Testis (tissue), 2 donors: ENCODE measurements at regions not wholly inside any gene's neighbourhood (a gene's known extent, or its start where the extent isn't known, plus 50 kb on each side); places are given as distances from the start of the nearest gene placed in this dataset.

ENCODE experiments used
- DNase-seq: peaks from one replicate; pipeline ENCODE4 v3.0.0-alpha.2; 2019
- H3K27ac ChIP-seq, 2 donors: fragments of 200-600 bp; sonication (generic); one replicate each; pipeline ENCODE4 v1.5.1; 2019
- H3K27me3 ChIP-seq: fragments of 200-600 bp; sonication (generic); one replicate; pipeline ENCODE4 v1.5.1; 2019
- H3K36me3 ChIP-seq: fragments of 200-600 bp; sonication (generic); one replicate; pipeline ENCODE4 v1.5.1; 2017; ENCODE audit warnings: low read depth; ENCODE audit errors: missing control alignments
- H3K4me1 ChIP-seq: fragments of 200-600 bp; sonication (generic); one replicate; pipeline ENCODE4 v1.5.1; 2019
- H3K4me3 ChIP-seq, 2 donors: fragments of 200-600 bp; sonication (generic); one replicate each; pipeline ENCODE4 v1.5.1; 2017 to 2019
- H3K9me3 ChIP-seq: fragments of 200-600 bp; sonication (generic); one replicate; pipeline ENCODE4 v1.5.1; 2017
- POLR2A ChIP-seq: fragments of 450-650 bp; IDR thresholded peaks from one replicate; pipeline ENCODE4 v1.6.1; 2017; ENCODE audit warnings: antibody characterized with exemption, mild to moderate bottlenecking, moderate library complexity
- WGBS, 2 donors: methylation state at CpG; one replicate each; pipeline ENCODE4 v1.1.5; 2018; 5-methylcytosine and 5-hydroxymethylcytosine counted together
- intact Hi-C: fragments of 100-400 bp; cut with DNase I; formaldehyde crosslinking; loops from one replicate; pipeline ENCODE4 v1.15.1; 2023; ENCODE audit warnings: low total_unique reads
- TF ChIP-seq, protein P1 (sequence below), 3 experiments: fragments of 450-650 bp in 2 of 3; fragments of 200-600 bp in 1 of 3; sonication (generic) in 1 of 3; IDR thresholded peaks; one replicate each; pipeline ENCODE4 v1.5.1; 2016 to 2019; ENCODE audit warnings: antibody characterized with exemption in 3 of 3, mild to moderate bottlenecking in 2 of 3, moderate library complexity in 1 of 3

DNA sequence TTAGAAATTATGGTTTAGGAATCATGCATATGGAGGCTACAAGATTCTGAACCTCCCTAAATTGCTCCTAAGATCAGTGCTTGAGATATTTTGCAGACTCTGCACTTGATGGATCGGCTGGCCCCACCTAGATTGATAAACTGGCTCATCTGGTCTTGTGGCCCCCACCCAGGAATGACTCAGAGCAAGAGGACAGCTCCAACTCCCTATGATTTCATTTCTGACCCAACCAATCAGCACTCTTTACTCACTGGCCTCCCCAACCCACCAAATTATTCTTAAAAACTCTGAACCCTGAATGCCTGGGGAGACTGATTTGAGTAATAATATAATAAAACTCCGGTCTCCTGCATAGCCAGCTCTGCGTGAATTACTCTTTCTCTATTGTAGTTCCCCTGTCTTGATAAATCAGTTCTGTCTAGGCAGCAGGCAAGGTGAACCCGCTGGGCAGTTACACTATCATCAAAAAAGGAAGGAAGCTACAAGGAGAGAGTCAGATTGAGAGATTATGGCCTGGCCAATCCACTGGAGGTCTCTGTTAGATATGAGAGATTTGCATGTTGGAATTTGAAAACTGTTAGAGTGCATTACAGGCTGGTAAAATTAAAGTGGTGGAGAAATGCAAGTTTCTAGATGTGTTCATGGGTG lies 245.8 kb downstream of the CSNK2A3 start:
- Histone ChIP-seq H3K9me3 (no peaks in the 10 kb centered on the region), H3K4me1 (no peaks in the 10 kb centered on the region), H3K27ac (no peak overlapping the region), H3K27me3 (no peaks in the 10 kb centered on the region), H3K4me3 (no peak overlapping the region), H3K36me3 (no peaks in the 10 kb centered on the region)
- no peak for DNase-seq
- WGBS, 2 donors = 90% methylated on average over 4 of the region's 4 CpGs
- intact Hi-C loops = no loop called here
- no peak for TF ChIP-seq POLR2A
- TF ChIP-seq, protein P1, sequence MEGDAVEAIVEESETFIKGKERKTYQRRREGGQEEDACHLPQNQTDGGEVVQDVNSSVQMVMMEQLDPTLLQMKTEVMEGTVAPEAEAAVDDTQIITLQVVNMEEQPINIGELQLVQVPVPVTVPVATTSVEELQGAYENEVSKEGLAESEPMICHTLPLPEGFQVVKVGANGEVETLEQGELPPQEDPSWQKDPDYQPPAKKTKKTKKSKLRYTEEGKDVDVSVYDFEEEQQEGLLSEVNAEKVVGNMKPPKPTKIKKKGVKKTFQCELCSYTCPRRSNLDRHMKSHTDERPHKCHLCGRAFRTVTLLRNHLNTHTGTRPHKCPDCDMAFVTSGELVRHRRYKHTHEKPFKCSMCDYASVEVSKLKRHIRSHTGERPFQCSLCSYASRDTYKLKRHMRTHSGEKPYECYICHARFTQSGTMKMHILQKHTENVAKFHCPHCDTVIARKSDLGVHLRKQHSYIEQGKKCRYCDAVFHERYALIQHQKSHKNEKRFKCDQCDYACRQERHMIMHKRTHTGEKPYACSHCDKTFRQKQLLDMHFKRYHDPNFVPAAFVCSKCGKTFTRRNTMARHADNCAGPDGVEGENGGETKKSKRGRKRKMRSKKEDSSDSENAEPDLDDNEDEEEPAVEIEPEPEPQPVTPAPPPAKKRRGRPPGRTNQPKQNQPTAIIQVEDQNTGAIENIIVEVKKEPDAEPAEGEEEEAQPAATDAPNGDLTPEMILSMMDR (IDR thresholded peaks at IDR 0.05) = no peak

DNA sequence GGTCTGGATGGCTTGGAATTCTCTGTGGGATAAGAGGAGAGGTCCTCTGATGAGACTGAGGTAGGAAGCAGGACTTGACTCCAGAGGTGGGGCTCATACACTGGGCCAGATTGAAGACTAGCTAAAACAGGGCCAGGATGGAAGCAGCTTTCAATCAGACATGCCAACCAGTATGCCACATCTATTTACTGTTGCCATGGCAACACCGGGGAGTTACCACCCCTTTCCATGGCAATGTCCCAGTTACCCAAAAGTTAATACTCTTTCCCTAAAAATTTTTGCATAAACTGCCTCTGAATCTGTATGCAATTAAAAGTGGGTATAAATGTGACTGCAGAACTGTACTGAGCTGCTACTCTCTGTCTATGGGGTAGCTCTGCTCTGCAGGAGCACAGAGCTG lies 247.5 kb upstream of the ZBED5 start:
- H3K36me3 ChIP-seq = no peaks in the 10 kb centered on the region
- WGBS, 2 donors = 89 to 96% methylated on average over 1 of the region's 1 CpG
- no peak for DNase-seq
- TF ChIP-seq, protein P1 (IDR thresholded peaks at IDR 0.05) = no peak
- TF ChIP-seq POLR2A = no peak
- H3K9me3 ChIP-seq = no peaks in the 10 kb centered on the region
- H3K27me3 ChIP-seq = no peaks in the 10 kb centered on the region
- H3K27ac ChIP-seq = no peak overlapping the region
- intact Hi-C loops = no loop called here
- no peaks in the 10 kb centered on the region for H3K4me1 ChIP-seq
- no peak overlapping the region for H3K4me3 ChIP-seq

DNA sequence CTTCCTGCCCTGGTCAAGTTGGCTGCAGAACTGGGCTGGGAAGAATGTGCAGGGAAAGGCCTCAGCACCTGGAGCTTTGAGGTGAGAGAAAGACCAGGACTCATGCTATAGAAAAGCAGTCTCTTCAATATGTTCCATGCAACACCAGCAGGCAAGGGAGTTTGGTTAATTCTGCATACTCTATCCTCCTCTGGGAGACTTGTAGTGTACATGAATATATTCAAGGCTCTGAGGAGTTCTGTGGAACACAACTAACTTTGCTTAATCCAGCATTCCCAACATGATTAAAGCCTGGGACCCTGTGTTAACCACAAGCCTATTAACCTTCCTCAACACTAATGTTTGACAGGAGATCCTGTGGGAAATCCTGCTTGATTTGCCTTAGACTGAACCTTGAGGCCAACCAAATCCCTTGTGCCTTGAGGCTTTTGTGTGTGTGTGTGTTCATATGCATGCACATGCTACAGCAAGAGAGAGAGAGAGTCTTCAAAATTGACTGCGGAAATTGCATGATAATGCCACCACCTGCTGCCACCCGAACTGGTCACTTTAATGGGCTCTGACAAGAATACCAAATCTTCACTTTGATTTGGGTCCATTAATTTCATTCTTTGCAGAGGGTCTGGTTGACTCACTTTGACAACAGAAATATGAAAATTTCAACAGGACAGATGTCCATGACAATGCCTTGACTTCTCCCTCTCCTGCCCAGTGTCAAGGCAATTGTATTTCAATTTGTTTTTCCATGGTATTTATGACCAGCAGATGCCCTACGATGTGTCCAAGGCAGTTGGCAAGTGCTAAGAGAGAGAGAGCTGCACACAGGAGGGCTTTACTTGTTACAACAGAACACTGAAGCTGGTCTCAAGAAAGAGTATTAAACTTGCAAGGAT lies 238.2 kb upstream of the ZBED5 start:
- Histone ChIP-seq H3K4me3 (no peak overlapping the region), H3K27ac (no peak overlapping the region), H3K4me1 (no peaks in the 10 kb centered on the region), H3K27me3 (no peaks in the 10 kb centered on the region), H3K9me3 (no peaks in the 10 kb centered on the region), H3K36me3 (no peaks in the 10 kb centered on the region)
- 66 to 90% methylated on average over 3 of the region's 3 CpGs for WGBS, 2 donors
- DNase-seq = no peak
- intact Hi-C loops = no loop called here
- no peak for TF ChIP-seq POLR2A
- TF ChIP-seq, protein P1 (IDR thresholded peaks at IDR 0.05) = no peak

DNA sequence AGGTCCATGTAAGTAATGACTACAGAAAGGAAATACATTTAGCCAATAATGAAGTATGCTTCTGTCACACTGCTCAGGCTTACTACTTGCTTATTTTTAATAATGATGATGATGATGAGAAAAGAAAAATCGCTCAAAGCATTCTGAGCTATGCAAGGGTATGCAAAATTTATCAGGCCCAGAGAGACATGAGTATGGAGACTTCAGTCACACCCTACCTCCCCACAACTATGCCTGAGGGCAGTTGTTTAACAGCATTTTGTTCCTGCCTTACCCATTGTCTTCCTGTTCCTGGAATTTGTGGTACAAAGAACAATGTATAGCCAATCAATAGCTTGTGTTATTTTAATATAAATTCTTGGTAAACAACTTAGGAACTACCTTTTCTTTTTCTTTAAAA lies 232.6 kb upstream of the ZBED5 start:
- DNase-seq = no peak
- no peaks in the 10 kb centered on the region for H3K36me3 ChIP-seq
- 80 to 89% methylated on average over 1 of the region's 1 CpG for WGBS, 2 donors
- H3K4me1 ChIP-seq = no peaks in the 10 kb centered on the region
- no peak overlapping the region for H3K27ac ChIP-seq
- H3K4me3 ChIP-seq = no peak overlapping the region
- H3K9me3 ChIP-seq = no peaks in the 10 kb centered on the region
- H3K27me3 ChIP-seq = no peaks in the 10 kb centered on the region
- TF ChIP-seq POLR2A = no peak
- TF ChIP-seq, protein P1 (IDR thresholded peaks at IDR 0.05) = no peak
- intact Hi-C loops = no loop called here
